ENCODE measurements at regions not wholly inside any gene's neighbourhood (a gene's known extent, or its start where the extent isn't known, plus 50 kb on each side); places are given as distances from the start of the nearest gene placed in this dataset.

- Histone ChIP-seq H3K9me3 (ENCODE audit: severe bottlenecking) (no peaks in the 10 kb centered on the region), H3K27ac (no peak overlapping the region), H3K4me3 (ENCODE audit: low read depth, low read length) (no peak overlapping the region), H3K27me3 (ENCODE audit: insufficient read depth, low read depth, severe bottlenecking) (no peaks in the 10 kb centered on the region), H3K36me3 (no peaks in the 10 kb centered on the region)
- TF ChIP-seq CTCF (IDR thresholded peaks at IDR 0.05; ENCODE audit: low read depth, low read length): no peak
- no peak for DNase-seq
Observed at GRCh38 chr6:55957961-55958422, 82.6 kb upstream of the BMP5 start.

- Histone ChIP-seq H3K36me3 (no peaks in the 10 kb centered on the region), H3K9me3 (ENCODE audit: severe bottlenecking) (peaks cover 2% of the 10 kb centered on the region), H3K4me3 (ENCODE audit: low read depth, low read length) (no peak overlapping the region), H3K27ac (no peak overlapping the region), H3K27me3 (ENCODE audit: insufficient read depth, low read depth, severe bottlenecking) (no peaks in the 10 kb centered on the region)
- no peak for TF ChIP-seq CTCF (IDR thresholded peaks at IDR 0.05; ENCODE audit: low read depth, low read length)
- no peak for DNase-seq
Observed at GRCh38 chr6:55955684-55956083, 80.3 kb upstream of the BMP5 start.

- no peak overlapping the region for H3K4me3 ChIP-seq (ENCODE audit: low read depth, low read length)
- no peaks in the 10 kb centered on the region for H3K27me3 ChIP-seq (ENCODE audit: insufficient read depth, low read depth, severe bottlenecking)
- H3K27ac ChIP-seq: no peak overlapping the region
- H3K9me3 ChIP-seq (ENCODE audit: severe bottlenecking): peaks cover 10% of the 10 kb centered on the region
- no peak for TF ChIP-seq CTCF (IDR thresholded peaks at IDR 0.05; ENCODE audit: low read depth, low read length)
- H3K36me3 ChIP-seq: no peaks in the 10 kb centered on the region
- DNase-seq: no peak
Observed at GRCh38 chr6:55954436-55954835, 79.0 kb upstream of the BMP5 start.

GRCh38 chr6:55953335-55953734, 77.9 kb upstream of the BMP5 start:
- Histone ChIP-seq H3K36me3 (no peaks in the 10 kb centered on the region), H3K27ac (no peak overlapping the region), H3K27me3 (ENCODE audit: insufficient read depth, low read depth, severe bottlenecking) (no peaks in the 10 kb centered on the region), H3K4me3 (ENCODE audit: low read depth, low read length) (no peak overlapping the region), H3K9me3 (ENCODE audit: severe bottlenecking) (peaks cover 10% of the 10 kb centered on the region)
- TF ChIP-seq CTCF (IDR thresholded peaks at IDR 0.05; ENCODE audit: low read depth, low read length): no peak
- DNase-seq: no peak

GRCh38 chr6:55950071-55950814, 74.9 kb upstream of the BMP5 start:
- no peak for DNase-seq
- no peak overlapping the region for H3K4me3 ChIP-seq (ENCODE audit: low read depth, low read length)
- H3K27me3 ChIP-seq (ENCODE audit: insufficient read depth, low read depth, severe bottlenecking): no peaks in the 10 kb centered on the region
- TF ChIP-seq CTCF (IDR thresholded peaks at IDR 0.05; ENCODE audit: low read depth, low read length): no peak
- no peaks in the 10 kb centered on the region for H3K36me3 ChIP-seq
- no peak overlapping the region for H3K27ac ChIP-seq
- H3K9me3 ChIP-seq (ENCODE audit: severe bottlenecking): peaks cover 10% of the 10 kb centered on the region

GRCh38 chr6:55943329-55943728, 67.9 kb upstream of the BMP5 start:
- Histone ChIP-seq H3K9me3 (ENCODE audit: severe bottlenecking) (no peaks in the 10 kb centered on the region), H3K27ac (no peak overlapping the region), H3K4me3 (ENCODE audit: low read depth, low read length) (no peak overlapping the region), H3K36me3 (no peaks in the 10 kb centered on the region), H3K27me3 (ENCODE audit: insufficient read depth, low read depth, severe bottlenecking) (no peaks in the 10 kb centered on the region)
- no peak for DNase-seq
- no peak for TF ChIP-seq CTCF (IDR thresholded peaks at IDR 0.05; ENCODE audit: low read depth, low read length)

All from WERI-Rb-1 (cell line).